Cardiac fibroblast (primary cell): ENCODE measurements at regions not wholly inside any gene's neighbourhood (a gene's known extent, or its start where the extent isn't known, plus 50 kb on each side); places are given as distances from the start of the nearest gene placed in this dataset.

Experiments used
- DNase-seq, 2 donors: peaks; one replicate each; pipeline versions ENCODE4 v3.0.0 to v3.0.0-alpha.2; 2010; ENCODE audit warnings: low read depth in 2 of 2
- H3K4me3 ChIP-seq, 2 donors: replicated peaks in 1 of 2; 1 replicate in 1 of 2; 2 replicates in 1 of 2; pipeline ENCODE4 v1.5.1; 2011; ENCODE audit warnings: low read depth in 2 of 2, low read length in 2 of 2, mild to moderate bottlenecking in 2 of 2, moderate library complexity in 1 of 2
- TF ChIP-seq, protein P1 (sequence below): IDR thresholded peaks from one replicate; pipeline ENCODE4 v1.5.1; 2011; ENCODE audit warnings: low read depth, mild to moderate bottlenecking, low read length, inconsistent platforms

DNA sequence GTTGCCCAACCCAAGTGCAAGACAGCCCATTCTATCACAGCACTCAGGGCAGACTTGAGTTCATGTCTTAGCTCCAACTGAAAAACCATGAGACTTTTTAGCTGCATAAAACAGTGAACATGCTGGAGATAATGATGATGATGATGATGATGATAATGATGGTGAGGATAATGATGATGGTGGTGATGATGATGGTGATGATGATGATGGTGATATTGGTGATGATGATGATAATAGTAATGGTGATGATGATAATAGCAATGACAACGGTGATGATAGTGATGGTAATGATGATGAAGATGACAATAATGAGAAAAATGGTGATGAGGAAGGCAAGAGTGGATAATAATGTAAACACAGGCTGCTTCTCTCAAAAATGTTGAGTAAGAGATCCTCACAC is 576.2 kb downstream of the BCL11B start:
- TF ChIP-seq, protein P1, sequence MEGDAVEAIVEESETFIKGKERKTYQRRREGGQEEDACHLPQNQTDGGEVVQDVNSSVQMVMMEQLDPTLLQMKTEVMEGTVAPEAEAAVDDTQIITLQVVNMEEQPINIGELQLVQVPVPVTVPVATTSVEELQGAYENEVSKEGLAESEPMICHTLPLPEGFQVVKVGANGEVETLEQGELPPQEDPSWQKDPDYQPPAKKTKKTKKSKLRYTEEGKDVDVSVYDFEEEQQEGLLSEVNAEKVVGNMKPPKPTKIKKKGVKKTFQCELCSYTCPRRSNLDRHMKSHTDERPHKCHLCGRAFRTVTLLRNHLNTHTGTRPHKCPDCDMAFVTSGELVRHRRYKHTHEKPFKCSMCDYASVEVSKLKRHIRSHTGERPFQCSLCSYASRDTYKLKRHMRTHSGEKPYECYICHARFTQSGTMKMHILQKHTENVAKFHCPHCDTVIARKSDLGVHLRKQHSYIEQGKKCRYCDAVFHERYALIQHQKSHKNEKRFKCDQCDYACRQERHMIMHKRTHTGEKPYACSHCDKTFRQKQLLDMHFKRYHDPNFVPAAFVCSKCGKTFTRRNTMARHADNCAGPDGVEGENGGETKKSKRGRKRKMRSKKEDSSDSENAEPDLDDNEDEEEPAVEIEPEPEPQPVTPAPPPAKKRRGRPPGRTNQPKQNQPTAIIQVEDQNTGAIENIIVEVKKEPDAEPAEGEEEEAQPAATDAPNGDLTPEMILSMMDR, result no peak
- H3K4me3 ChIP-seq, result no peak overlapping the region
- DNase-seq, result no peak

DNA sequence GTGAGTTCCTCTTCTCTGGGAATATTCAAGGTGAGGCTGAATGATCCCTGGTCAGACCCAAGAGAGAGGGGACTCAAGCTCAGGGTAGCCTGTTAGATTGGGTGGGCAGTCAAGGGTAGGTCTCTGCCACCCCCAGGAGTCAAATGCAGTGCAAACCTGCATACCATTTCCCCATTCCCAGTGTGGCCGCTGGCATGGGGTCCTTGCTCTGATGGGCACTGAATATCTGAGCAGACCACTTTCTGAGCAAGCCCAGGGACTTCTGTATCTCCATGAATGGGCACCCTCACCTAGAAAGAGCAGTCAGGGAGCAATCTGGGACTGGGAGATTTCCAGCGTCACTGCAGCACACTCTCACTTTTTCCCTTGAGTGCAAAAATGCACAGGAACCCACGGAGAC is 573.7 kb downstream of the BCL11B start:
- H3K4me3 ChIP-seq, result no peak overlapping the region
- TF ChIP-seq, protein P1, result no peak
- no peak for DNase-seq

DNA sequence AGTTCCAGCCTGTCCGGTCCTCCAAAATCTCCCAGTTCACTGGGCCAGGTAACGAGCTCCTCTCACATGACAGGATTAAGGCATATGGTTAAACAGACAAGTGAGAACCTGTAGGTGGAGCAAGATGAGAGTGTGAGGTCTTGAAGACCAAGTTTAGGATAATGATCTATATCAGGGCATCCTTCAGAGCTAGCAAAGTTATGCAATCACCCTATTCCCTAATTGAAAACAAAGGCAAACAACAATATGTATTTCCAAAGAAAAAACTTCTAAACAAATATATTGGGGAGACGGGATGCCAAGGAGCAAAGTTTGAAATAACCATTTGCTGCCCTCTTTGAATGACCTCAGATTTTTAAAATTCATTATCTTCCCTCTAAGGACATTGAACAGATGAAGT is 571.2 kb downstream of the BCL11B start:
- TF ChIP-seq, protein P1, result no peak
- H3K4me3 ChIP-seq, result no peak overlapping the region
- no peak for DNase-seq

DNA sequence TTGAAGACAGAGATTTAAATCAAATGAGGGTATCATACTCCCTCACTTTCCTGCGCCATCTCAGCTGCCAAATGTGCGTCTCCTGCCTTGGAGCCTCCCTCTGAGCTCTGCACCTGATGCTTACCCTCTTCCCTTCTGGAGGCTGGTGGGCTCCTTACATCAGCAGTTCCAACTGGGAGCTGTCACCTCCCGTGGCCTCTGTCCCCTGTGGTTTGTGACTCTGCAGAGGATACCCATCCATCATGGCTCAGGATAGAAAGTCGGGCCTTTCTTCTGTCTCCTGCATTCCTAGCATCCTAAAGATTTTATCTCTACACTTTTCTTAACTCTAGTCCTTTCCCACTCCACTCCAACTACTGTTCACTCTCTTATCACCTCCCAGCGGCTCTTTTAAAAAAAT is 570.6 kb downstream of the BCL11B start:
- no peak overlapping the region for H3K4me3 ChIP-seq
- DNase-seq, result no peak
- TF ChIP-seq, protein P1, result no peak

DNA sequence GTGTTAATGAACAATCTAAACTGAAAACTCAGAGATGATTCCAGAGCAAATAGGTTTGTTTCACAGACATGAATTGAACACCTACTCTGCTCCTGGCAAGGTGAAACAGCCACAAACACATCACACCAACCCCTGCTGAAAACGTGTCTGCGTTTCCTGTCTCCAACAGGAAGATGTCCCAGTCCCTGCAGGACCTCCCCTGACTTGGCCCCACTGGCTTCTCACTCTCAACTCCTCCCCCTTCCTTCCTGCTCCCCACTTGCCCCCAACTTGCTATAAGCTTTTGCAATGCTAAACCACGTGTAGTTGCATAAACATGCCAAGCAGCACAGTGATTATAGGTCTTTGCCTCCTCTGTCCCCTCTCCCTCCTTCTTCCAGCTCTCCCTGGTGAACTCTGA is 567.6 kb downstream of the BCL11B start:
- no peak overlapping the region for H3K4me3 ChIP-seq
- TF ChIP-seq, protein P1, result no peak
- no peak for DNase-seq

DNA sequence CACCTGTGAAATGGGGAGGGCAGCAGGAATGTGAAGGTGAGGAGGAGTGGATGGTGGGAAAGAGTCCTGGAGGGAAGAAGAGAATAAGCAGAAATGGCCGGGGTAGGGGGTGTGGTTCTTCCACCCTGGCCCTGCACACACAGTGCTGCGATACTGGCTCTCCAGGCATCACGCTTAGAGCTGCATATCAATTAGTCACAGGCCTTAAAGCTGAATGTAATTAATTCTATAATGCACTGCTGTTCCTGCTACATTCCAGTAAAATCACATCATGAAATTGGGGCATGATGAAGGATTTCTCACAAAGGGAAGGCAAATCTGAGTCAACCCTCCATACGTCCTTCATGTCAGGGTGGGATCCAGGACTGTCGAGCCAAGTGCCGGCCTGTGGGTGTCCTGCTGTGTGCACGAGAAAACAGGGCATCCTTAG is 566.1 kb downstream of the BCL11B start:
- no peak for DNase-seq

DNA sequence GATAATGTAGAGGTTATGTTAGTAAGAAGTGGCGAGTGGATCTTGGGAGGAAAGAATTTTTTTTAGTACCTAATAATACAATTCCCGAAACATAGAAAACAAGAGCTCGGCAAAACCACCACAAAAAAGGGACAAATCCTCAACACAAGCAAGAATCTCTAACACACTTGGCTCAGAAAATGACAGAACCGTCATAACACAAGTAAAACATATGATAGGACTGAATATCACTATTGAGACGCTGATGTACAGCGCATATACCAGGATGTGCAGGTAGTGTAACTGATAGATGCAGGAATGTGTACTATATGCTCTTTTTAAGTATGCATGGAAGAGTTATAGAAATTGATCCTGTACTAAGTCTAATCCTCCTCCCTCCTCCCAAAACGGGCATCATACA is 564.5 kb downstream of the BCL11B start:
- no peak for DNase-seq
- no peak overlapping the region for H3K4me3 ChIP-seq
- TF ChIP-seq, protein P1, result no peak

More for the DNA sequence above, 566.1 kb downstream of the BCL11B start:
- H3K4me3 ChIP-seq, result no peak overlapping the region
- TF ChIP-seq, protein P1, result no peak
